ENCODE measurements at regions not wholly inside any gene's neighbourhood (a gene's known extent, or its start where the extent isn't known, plus 50 kb on each side); places are given as distances from the start of the nearest gene placed in this dataset.

GRCh38 chr16:63808730-63809129 is 1313.1 kb downstream of the CDH11 start:
- no peak for TF ChIP-seq CTCF (conservative IDR thresholded peaks at IDR 0.05)
- TF ChIP-seq ZFX (IDR thresholded peaks at IDR 0.05), result no peak

All from C4-2B (cell line).